ENCODE measurements at regions not wholly inside any gene's neighbourhood (a gene's known extent, or its start where the extent isn't known, plus 50 kb on each side); places are given as distances from the start of the nearest gene placed in this dataset.

GRCh38 chr2:150260636-150261035, 226.8 kb downstream of the RND3 start:
- TF ChIP-seq, protein P1, sequence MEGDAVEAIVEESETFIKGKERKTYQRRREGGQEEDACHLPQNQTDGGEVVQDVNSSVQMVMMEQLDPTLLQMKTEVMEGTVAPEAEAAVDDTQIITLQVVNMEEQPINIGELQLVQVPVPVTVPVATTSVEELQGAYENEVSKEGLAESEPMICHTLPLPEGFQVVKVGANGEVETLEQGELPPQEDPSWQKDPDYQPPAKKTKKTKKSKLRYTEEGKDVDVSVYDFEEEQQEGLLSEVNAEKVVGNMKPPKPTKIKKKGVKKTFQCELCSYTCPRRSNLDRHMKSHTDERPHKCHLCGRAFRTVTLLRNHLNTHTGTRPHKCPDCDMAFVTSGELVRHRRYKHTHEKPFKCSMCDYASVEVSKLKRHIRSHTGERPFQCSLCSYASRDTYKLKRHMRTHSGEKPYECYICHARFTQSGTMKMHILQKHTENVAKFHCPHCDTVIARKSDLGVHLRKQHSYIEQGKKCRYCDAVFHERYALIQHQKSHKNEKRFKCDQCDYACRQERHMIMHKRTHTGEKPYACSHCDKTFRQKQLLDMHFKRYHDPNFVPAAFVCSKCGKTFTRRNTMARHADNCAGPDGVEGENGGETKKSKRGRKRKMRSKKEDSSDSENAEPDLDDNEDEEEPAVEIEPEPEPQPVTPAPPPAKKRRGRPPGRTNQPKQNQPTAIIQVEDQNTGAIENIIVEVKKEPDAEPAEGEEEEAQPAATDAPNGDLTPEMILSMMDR (IDR thresholded peaks at IDR 0.05), result no peak
- no peak for TF ChIP-seq POLR2A (IDR thresholded peaks at IDR 0.05)
- TF ChIP-seq POLR2AphosphoS5 (IDR thresholded peaks at IDR 0.05), result no peak

All from stomach (tissue), 4 donors.